SK-N-MC (cell line): ENCODE measurements at regions not wholly inside any gene's neighbourhood (a gene's known extent, or its start where the extent isn't known, plus 50 kb on each side); places are given as distances from the start of the nearest gene placed in this dataset.

Source experiments
- EZH2 ChIP-seq: fragments of 200-600 bp; sonication (generic); IDR thresholded peaks from one replicate; pipeline ENCODE4 v1.6.1; 2017; ENCODE audit warnings: antibody characterized with exemption
- POLR2AphosphoS5 ChIP-seq: IDR thresholded peaks from 2 replicates; pipeline ENCODE4 v1.6.1; 2012; ENCODE audit warnings: mild to moderate bottlenecking, low read depth, low read length, borderline replicate concordance

DNA sequence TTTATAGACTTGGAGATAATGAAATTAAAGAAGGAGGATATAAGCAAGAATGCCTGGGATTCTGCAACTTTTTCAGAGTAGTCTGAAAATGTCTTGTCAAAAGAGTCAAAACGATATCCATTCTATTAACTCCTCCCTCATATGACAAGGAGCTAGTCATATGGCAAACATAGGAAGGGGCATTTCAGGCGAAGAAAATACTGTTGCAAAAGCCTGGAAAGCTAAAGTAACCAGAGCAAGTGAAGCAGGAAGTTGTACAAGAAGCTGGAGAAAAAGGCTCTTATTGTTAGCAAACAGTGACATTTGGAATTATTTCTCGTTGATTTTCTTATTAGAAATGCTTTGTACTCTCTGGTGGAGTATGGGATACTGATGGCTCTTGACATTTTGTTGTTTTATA lies 94.0 kb upstream of the PTPRD start:
- TF ChIP-seq POLR2AphosphoS5 (no peak), EZH2 (no peak)
